ENCODE measurements at regions not wholly inside any gene's neighbourhood (a gene's known extent, or its start where the extent isn't known, plus 50 kb on each side); places are given as distances from the start of the nearest gene placed in this dataset.

- TF ChIP-seq CTCF (conservative IDR thresholded peaks at IDR 0.05; ENCODE audit: low read length) (no peak), EZH2phosphoT487 (IDR thresholded peaks at IDR 0.05; ENCODE audit: borderline replicate concordance, low read depth, low read length) (no peak)
Observed at GRCh38 chr13:95484052-95484451, 68.5 kb upstream of the CLDN10 start.
